SK-N-SH (cell line): ENCODE measurements at regions not wholly inside any gene's neighbourhood (a gene's known extent, or its start where the extent isn't known, plus 50 kb on each side); places are given as distances from the start of the nearest gene placed in this dataset.
A peak's percentile ranks its signal among the peaks of the same experiment; 100 is the strongest.

ENCODE experiments used
- CTCF ChIA-PET: fragments of 300-600, 350-600 bp; formaldehyde crosslinking; extraction: SDS; loops from one replicate; lab custom pipeline; 2021; lab: Yijun Ruan, JAX
- POLR2A ChIA-PET: fragments of 350-600 bp; sonication (Branson Sonifier 250); formaldehyde crosslinking; extraction: SDS; loops from one replicate; lab custom pipeline; 2020; ENCODE audit warnings: antibody characterized with exemption, inconsistent platforms; lab: Yijun Ruan, JAX
- DNase-seq: peaks from one replicate; pipeline ENCODE4 v3.0.0; 2012
- H2AFZ ChIP-seq: fragments of 200-600 bp; sonication (generic); 2 replicates; pipeline ENCODE4 v1.8.1; 2016; ENCODE audit warnings: antibody characterized with exemption, mild to moderate bottlenecking, low read depth
- H3F3A ChIP-seq: fragments of 200-600 bp; sonication (generic); replicated peaks from 2 replicates; pipeline ENCODE3; 2016; ENCODE audit warnings: antibody characterized with exemption, mild to moderate bottlenecking; ENCODE audit not compliant: insufficient read depth
- H3K27ac ChIP-seq, 2 experiments: fragments of 200-500 bp in 1 of 2; fragments of 200-600 bp in 1 of 2; sonication (Bioruptor generic) in 1 of 2; sonication (generic), shearing (Covaris generic) in 1 of 2; 2 replicates each; pipeline versions ENCODE4 v1.5.1 to v1.6.1; 2014 to 2016; ENCODE audit warnings: low read depth in 2 of 2, inconsistent platforms in 1 of 2, low read length in 1 of 2, mild to moderate bottlenecking in 1 of 2, mixed read lengths in 1 of 2
- H3K27me3 ChIP-seq: fragments of 200-600 bp; sonication (generic), shearing (Covaris generic); 2 replicates; pipeline ENCODE4 v1.6.1; 2016; ENCODE audit warnings: mixed run types; ENCODE audit not compliant: insufficient read depth
- H3K36me3 ChIP-seq, 2 experiments: fragments of 200-500 bp in 1 of 2; fragments of 200-600 bp in 1 of 2; sonication (Bioruptor generic) in 1 of 2; sonication (generic) in 1 of 2; replicated peaks in 1 of 2; 2 replicates each; pipeline versions ENCODE3 to v1.5.1; 2014 to 2016; ENCODE audit warnings: low read length in 1 of 2, mild to moderate bottlenecking in 1 of 2; ENCODE audit not compliant: insufficient read depth in 2 of 2, control insufficient read depth in 1 of 2
- H3K4me1 ChIP-seq, 2 experiments: fragments of 200-500 bp in 1 of 2; fragments of 200-600 bp in 1 of 2; sonication (Bioruptor generic) in 1 of 2; sonication (generic), shearing (Covaris generic) in 1 of 2; 2 replicates each; pipeline versions ENCODE4 v1.5.1 to v1.6.1; 2014 to 2016; ENCODE audit warnings: low read depth in 1 of 2, low read length in 1 of 2, mixed run types in 1 of 2; ENCODE audit not compliant: insufficient read depth in 2 of 2, control insufficient read depth in 1 of 2
- H3K4me2 ChIP-seq: fragments of 200-600 bp; sonication (generic), shearing (Covaris generic); 2 replicates; pipeline ENCODE4 v1.6.1; 2017; ENCODE audit warnings: mixed run types
- H3K4me3 ChIP-seq, 2 experiments: fragments of 200-500 bp in 1 of 2; fragments of 200-600 bp in 1 of 2; sonication (Bioruptor generic) in 1 of 2; sonication (generic), shearing (Covaris generic) in 1 of 2; 2 replicates each; pipeline versions ENCODE4 v1.5.1 to v1.8.1; 2014 to 2016; ENCODE audit warnings: low read depth in 2 of 2, inconsistent platforms in 1 of 2, low read length in 1 of 2, mild to moderate bottlenecking in 1 of 2, mixed read lengths in 1 of 2, moderate library complexity in 1 of 2
- H3K79me2 ChIP-seq: fragments of 200-600 bp; sonication (generic); 2 replicates; pipeline ENCODE4 v1.8.1; 2017; ENCODE audit warnings: mild to moderate bottlenecking; ENCODE audit not compliant: insufficient read depth
- H3K9ac ChIP-seq: fragments of 200-600 bp; sonication (generic); 2 replicates; pipeline ENCODE4 v1.6.1; 2017; ENCODE audit warnings: mixed run types
- H3K9me2 ChIP-seq: fragments of 200-600 bp; sonication (generic); 2 replicates; pipeline ENCODE4 v1.6.1; 2017; ENCODE audit warnings: mixed run types
- H3K9me3 ChIP-seq: fragments of 200-600 bp; sonication (generic); 2 replicates; pipeline ENCODE4 v1.6.1; 2017; ENCODE audit warnings: mixed run types, mild to moderate bottlenecking, moderate library complexity
- H4K20me1 ChIP-seq: fragments of 200-600 bp; sonication (generic); 2 replicates; pipeline ENCODE4 v1.6.1; 2017; ENCODE audit warnings: mild to moderate bottlenecking, mixed run types; ENCODE audit not compliant: insufficient read depth
- ELF1 ChIP-seq: IDR thresholded peaks from 2 replicates; pipeline ENCODE4 v1.4.0; 2012
- EP300 ChIP-seq, 2 experiments: IDR thresholded peaks; 2 replicates each; pipeline versions ENCODE4 v1.4.0 to v1.6.1; 2012; ENCODE audit warnings: borderline replicate concordance in 1 of 2, low read depth in 1 of 2, low read length in 1 of 2
- EZH2phosphoT487 ChIP-seq: fragments of 200-600 bp; sonication (generic); IDR thresholded peaks from 2 replicates; pipeline ENCODE4 v1.6.1; 2017; ENCODE audit warnings: low read depth, mixed run types, mild to moderate bottlenecking, antibody characterized with exemption, moderate library complexity, borderline replicate concordance
- FOSL2 ChIP-seq: IDR thresholded peaks from 2 replicates; pipeline ENCODE4 v1.4.0; 2012; ENCODE audit warnings: low read depth, mild to moderate bottlenecking, moderate library complexity, borderline replicate concordance
- FOXJ3 ChIP-seq: sonication (generic); formaldehyde crosslinking; IDR thresholded peaks from 2 replicates; pipeline ENCODE4 v1.5.1; 2020; ENCODE audit warnings: mild to moderate bottlenecking, missing genetic modification reagents
- GABPA ChIP-seq: IDR thresholded peaks from 2 replicates; pipeline ENCODE4 v1.4.0; 2012; ENCODE audit warnings: low read depth, mild to moderate bottlenecking
- MXI1 ChIP-seq: IDR thresholded peaks from 2 replicates; pipeline ENCODE4 v1.6.1; 2012; ENCODE audit warnings: mild to moderate bottlenecking, low read depth, low read length, improper control_type of control experiment
- NFIC ChIP-seq: IDR thresholded peaks from 2 replicates; pipeline ENCODE4 v1.4.0; 2012; ENCODE audit warnings: borderline replicate concordance
- NRF1 ChIP-seq: IDR thresholded peaks from 2 replicates; pipeline ENCODE4 v1.6.1; 2012; ENCODE audit warnings: low read depth, mild to moderate bottlenecking, low read length
- POLR2AphosphoS5 ChIP-seq: IDR thresholded peaks from 2 replicates; pipeline ENCODE4 v1.6.1; 2012; ENCODE audit warnings: low read depth, low read length
- RAD21 ChIP-seq: IDR thresholded peaks from 2 replicates; pipeline ENCODE4 v1.6.1; 2012; ENCODE audit warnings: mild to moderate bottlenecking, low read length
- RCOR1 ChIP-seq: fragments of 150-350 bp; IDR thresholded peaks from 2 replicates; pipeline ENCODE4 v1.6.1; 2017; ENCODE audit warnings: antibody characterized with exemption, low read length
- RFX5 ChIP-seq: IDR thresholded peaks from 2 replicates; pipeline ENCODE4 v1.6.1; 2012; ENCODE audit warnings: mild to moderate bottlenecking, improper control_type of control experiment, low read length
- SIN3A ChIP-seq: IDR thresholded peaks from 2 replicates; pipeline ENCODE4 v1.6.1; 2012; ENCODE audit warnings: low read depth, mild to moderate bottlenecking, low read length, moderate library complexity, borderline replicate concordance
- SMC3 ChIP-seq: IDR thresholded peaks from 2 replicates; pipeline ENCODE4 v1.6.1; 2012; ENCODE audit warnings: low read depth, low read length, improper control_type of control experiment
- TAF1 ChIP-seq: IDR thresholded peaks from 2 replicates; pipeline ENCODE4 v1.6.1; 2012; ENCODE audit warnings: low read depth, mild to moderate bottlenecking, low read length, moderate library complexity, borderline replicate concordance
- TCF12 ChIP-seq: IDR thresholded peaks from 2 replicates; pipeline ENCODE4 v1.4.0; 2012
- TEAD4 ChIP-seq: IDR thresholded peaks from 2 replicates; pipeline ENCODE4 v1.4.0; 2012; ENCODE audit warnings: mild to moderate bottlenecking, borderline replicate concordance; ENCODE audit not compliant: insufficient read depth
- WGBS: methylation state at CpG from one replicate; pipeline ENCODE4 v1.1.6; 2017; ENCODE audit warnings: low lambda C conversion rate; 5-methylcytosine and 5-hydroxymethylcytosine counted together
- TF ChIP-seq, protein P1 (sequence below): IDR thresholded peaks from 2 replicates; pipeline ENCODE4 v1.4.0; 2012; ENCODE audit warnings: low read depth
- TF ChIP-seq, protein P2 (sequence below): fragments of 150-350 bp; IDR thresholded peaks from 2 replicates; pipeline ENCODE4 v1.6.1; 2016; ENCODE audit warnings: mild to moderate bottlenecking, low read depth, low read length
- TF ChIP-seq, protein P3 (sequence below): fragments of 150-350 bp; IDR thresholded peaks from 2 replicates; pipeline ENCODE4 v1.6.1; 2017; ENCODE audit warnings: antibody characterized with exemption, low read length, low read depth, borderline replicate concordance
- TF ChIP-seq, protein P4 (sequence below): IDR thresholded peaks from 2 replicates; pipeline ENCODE4 v1.4.0; 2012; ENCODE audit warnings: low read depth, borderline replicate concordance
- TF ChIP-seq, protein P5 (sequence below): IDR thresholded peaks from 2 replicates; pipeline ENCODE4 v1.4.0; 2012; ENCODE audit warnings: low read depth, borderline replicate concordance
- TF ChIP-seq, protein P6 (sequence below): fragments of 200-600 bp; sonication (generic); IDR thresholded peaks from 2 replicates; pipeline ENCODE4 v1.6.1; 2017; ENCODE audit warnings: antibody characterized with exemption, mild to moderate bottlenecking, moderate library complexity
- TF ChIP-seq, protein P7 (sequence below): IDR thresholded peaks from 2 replicates; pipeline ENCODE4; 2012

DNA sequence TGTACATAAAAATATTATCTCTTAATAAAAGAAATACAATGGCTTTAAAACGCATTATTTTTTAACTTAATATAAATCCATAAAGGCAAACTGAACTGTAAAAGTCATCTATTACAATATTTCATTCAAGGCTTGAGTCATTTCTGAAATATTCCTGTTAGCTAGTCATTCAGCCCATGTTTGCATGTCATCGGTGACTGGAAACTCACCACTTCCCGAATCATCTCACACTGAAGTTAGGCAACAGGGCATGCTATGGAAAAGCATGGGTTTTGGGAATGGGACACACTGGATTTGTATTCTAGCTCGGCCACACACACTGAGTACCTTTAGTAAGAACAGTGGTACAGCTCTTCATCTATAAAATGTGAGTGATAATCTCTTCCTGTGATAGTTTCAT lies 691.1 kb upstream of the C9orf72 start:
- no peaks in the 10 kb centered on the region for H3K27me3 ChIP-seq
- no peak for DNase-seq
- no peak overlapping the region for H3K4me2 ChIP-seq
- no peak overlapping the region for H3K9ac ChIP-seq
- ChIA-PET POLR2A (no interaction called here), CTCF (interaction anchor here (0.8 kb wide), 1 partner anchor 50 kb away, joined by 3 read pairs; no protein-coding TSS in a partner anchor)
- H2AFZ ChIP-seq = no peak overlapping the region
- no peaks in the 10 kb centered on the region for H3K9me2 ChIP-seq
- H3K27ac ChIP-seq = peak overlapping the region in 1 of 2 experiments; percentile 20; a peak in 1 of 4 replicates
- no peaks in the 10 kb centered on the region for H3K4me1 ChIP-seq
- H3K36me3 ChIP-seq = no peaks in the 10 kb centered on the region
- no peaks in the 10 kb centered on the region for H3K79me2 ChIP-seq
- no peaks in the 10 kb centered on the region for H3F3A ChIP-seq
- 34% methylated on average over 4 of the region's 4 CpGs for WGBS
- no peaks in the 10 kb centered on the region for H3K9me3 ChIP-seq
- H3K4me3 ChIP-seq = no peak overlapping the region
- H4K20me1 ChIP-seq = no peaks in the 10 kb centered on the region
- TF ChIP-seq RAD21 (no peak), FOSL2 (peak; percentile 68; the same call in 1 of the 2 replicates), GABPA (no peak), TAF1 (no peak), EZH2phosphoT487 (no peak), ELF1 (no peak), MXI1 (no peak), SMC3 (no peak), TEAD4 (peak; percentile 24; the same call in 1 of the 2 replicates), SIN3A (no peak), FOXJ3 (no peak), NRF1 (no peak), TCF12 (no peak), EP300 (IDR thresholded peaks at IDR 0.05; ENCODE audit: borderline replicate concordance in 1 of 2, low read depth in 1 of 2, low read length in 1 of 2) (peak in 1 of 2 experiments; percentile 25; a peak in 1 of 4 replicates), RFX5 (no peak), POLR2AphosphoS5 (no peak; the same call in 1 of the 2 replicates), RCOR1 (no peak), NFIC (no peak)
- TF ChIP-seq, protein P1, sequence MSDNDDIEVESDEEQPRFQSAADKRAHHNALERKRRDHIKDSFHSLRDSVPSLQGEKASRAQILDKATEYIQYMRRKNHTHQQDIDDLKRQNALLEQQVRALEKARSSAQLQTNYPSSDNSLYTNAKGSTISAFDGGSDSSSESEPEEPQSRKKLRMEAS = no peak
- TF ChIP-seq, protein P2, sequence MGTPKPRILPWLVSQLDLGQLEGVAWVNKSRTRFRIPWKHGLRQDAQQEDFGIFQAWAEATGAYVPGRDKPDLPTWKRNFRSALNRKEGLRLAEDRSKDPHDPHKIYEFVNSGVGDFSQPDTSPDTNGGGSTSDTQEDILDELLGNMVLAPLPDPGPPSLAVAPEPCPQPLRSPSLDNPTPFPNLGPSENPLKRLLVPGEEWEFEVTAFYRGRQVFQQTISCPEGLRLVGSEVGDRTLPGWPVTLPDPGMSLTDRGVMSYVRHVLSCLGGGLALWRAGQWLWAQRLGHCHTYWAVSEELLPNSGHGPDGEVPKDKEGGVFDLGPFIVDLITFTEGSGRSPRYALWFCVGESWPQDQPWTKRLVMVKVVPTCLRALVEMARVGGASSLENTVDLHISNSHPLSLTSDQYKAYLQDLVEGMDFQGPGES = no peak
- TF ChIP-seq, protein P3, sequence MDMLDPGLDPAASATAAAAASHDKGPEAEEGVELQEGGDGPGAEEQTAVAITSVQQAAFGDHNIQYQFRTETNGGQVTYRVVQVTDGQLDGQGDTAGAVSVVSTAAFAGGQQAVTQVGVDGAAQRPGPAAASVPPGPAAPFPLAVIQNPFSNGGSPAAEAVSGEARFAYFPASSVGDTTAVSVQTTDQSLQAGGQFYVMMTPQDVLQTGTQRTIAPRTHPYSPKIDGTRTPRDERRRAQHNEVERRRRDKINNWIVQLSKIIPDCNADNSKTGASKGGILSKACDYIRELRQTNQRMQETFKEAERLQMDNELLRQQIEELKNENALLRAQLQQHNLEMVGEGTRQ = no peak
- TF ChIP-seq, protein P4, sequence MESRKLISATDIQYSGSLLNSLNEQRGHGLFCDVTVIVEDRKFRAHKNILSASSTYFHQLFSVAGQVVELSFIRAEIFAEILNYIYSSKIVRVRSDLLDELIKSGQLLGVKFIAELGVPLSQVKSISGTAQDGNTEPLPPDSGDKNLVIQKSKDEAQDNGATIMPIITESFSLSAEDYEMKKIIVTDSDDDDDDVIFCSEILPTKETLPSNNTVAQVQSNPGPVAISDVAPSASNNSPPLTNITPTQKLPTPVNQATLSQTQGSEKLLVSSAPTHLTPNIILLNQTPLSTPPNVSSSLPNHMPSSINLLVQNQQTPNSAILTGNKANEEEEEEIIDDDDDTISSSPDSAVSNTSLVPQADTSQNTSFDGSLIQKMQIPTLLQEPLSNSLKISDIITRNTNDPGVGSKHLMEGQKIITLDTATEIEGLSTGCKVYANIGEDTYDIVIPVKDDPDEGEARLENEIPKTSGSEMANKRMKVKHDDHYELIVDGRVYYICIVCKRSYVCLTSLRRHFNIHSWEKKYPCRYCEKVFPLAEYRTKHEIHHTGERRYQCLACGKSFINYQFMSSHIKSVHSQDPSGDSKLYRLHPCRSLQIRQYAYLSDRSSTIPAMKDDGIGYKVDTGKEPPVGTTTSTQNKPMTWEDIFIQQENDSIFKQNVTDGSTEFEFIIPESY = no peak
- TF ChIP-seq, protein P5, sequence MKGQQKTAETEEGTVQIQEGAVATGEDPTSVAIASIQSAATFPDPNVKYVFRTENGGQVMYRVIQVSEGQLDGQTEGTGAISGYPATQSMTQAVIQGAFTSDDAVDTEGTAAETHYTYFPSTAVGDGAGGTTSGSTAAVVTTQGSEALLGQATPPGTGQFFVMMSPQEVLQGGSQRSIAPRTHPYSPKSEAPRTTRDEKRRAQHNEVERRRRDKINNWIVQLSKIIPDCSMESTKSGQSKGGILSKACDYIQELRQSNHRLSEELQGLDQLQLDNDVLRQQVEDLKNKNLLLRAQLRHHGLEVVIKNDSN = no peak
- TF ChIP-seq, protein P6, sequence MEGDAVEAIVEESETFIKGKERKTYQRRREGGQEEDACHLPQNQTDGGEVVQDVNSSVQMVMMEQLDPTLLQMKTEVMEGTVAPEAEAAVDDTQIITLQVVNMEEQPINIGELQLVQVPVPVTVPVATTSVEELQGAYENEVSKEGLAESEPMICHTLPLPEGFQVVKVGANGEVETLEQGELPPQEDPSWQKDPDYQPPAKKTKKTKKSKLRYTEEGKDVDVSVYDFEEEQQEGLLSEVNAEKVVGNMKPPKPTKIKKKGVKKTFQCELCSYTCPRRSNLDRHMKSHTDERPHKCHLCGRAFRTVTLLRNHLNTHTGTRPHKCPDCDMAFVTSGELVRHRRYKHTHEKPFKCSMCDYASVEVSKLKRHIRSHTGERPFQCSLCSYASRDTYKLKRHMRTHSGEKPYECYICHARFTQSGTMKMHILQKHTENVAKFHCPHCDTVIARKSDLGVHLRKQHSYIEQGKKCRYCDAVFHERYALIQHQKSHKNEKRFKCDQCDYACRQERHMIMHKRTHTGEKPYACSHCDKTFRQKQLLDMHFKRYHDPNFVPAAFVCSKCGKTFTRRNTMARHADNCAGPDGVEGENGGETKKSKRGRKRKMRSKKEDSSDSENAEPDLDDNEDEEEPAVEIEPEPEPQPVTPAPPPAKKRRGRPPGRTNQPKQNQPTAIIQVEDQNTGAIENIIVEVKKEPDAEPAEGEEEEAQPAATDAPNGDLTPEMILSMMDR = no peak
- TF ChIP-seq, protein P7, sequence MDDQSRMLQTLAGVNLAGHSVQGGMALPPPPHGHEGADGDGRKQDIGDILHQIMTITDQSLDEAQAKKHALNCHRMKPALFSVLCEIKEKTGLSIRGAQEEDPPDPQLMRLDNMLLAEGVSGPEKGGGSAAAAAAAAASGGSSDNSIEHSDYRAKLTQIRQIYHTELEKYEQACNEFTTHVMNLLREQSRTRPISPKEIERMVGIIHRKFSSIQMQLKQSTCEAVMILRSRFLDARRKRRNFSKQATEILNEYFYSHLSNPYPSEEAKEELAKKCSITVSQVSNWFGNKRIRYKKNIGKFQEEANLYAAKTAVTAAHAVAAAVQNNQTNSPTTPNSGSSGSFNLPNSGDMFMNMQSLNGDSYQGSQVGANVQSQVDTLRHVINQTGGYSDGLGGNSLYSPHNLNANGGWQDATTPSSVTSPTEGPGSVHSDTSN = peak; percentile 62; the same call in 1 of the 2 replicates
